H9 (cell line): ENCODE measurements at regions not wholly inside any gene's neighbourhood (a gene's known extent, or its start where the extent isn't known, plus 50 kb on each side); places are given as distances from the start of the nearest gene placed in this dataset.

Experiments
- DNase-seq: peaks from one replicate; pipeline ENCODE4 v3.0.0-alpha.2; 2017
- H2AFZ ChIP-seq: one replicate; pipeline ENCODE4 v1.6.1; 2013; ENCODE audit warnings: mild to moderate bottlenecking, low read length, control low read depth, moderate library complexity
- H2AK5ac ChIP-seq: 2 replicates; pipeline ENCODE4 v1.6.1; 2013; ENCODE audit warnings: low read length, control low read depth, mixed read lengths; ENCODE audit not compliant: insufficient read length
- H2BK120ac ChIP-seq: one replicate; pipeline ENCODE4 v1.6.1; 2013; ENCODE audit warnings: low read depth, mild to moderate bottlenecking, low read length, control low read depth, inconsistent platforms; ENCODE audit not compliant: poor library complexity, severe bottlenecking
- H2BK12ac ChIP-seq: 2 replicates; pipeline ENCODE4 v1.6.1; 2013; ENCODE audit warnings: low read length, control low read depth, mixed read lengths, low read depth; ENCODE audit not compliant: insufficient read length
- H2BK15ac ChIP-seq: 2 replicates; pipeline ENCODE4 v1.6.1; 2013; ENCODE audit warnings: low read depth, low read length, control low read depth
- H2BK20ac ChIP-seq: one replicate; pipeline ENCODE4 v1.6.1; 2013; ENCODE audit warnings: low read depth, mild to moderate bottlenecking, low read length, control low read depth, inconsistent platforms; ENCODE audit not compliant: poor library complexity, severe bottlenecking
- H2BK5ac ChIP-seq: 2 replicates; pipeline ENCODE4 v1.6.1; 2013; ENCODE audit warnings: low read length, control low read depth, mixed read lengths; ENCODE audit not compliant: insufficient read length
- H3K14ac ChIP-seq: 2 replicates; pipeline ENCODE4 v1.6.1; 2013; ENCODE audit warnings: low read length, control low read depth; ENCODE audit not compliant: insufficient read depth
- H3K18ac ChIP-seq: 2 replicates; pipeline ENCODE4 v1.6.1; 2013; ENCODE audit warnings: low read depth, mild to moderate bottlenecking, mixed read lengths, low read length, control low read depth; ENCODE audit not compliant: insufficient read length
- H3K23ac ChIP-seq: 2 replicates; pipeline ENCODE4 v1.6.1; 2013; ENCODE audit warnings: low read length, control low read depth, mixed read lengths, low read depth; ENCODE audit not compliant: insufficient read length
- H3K23me2 ChIP-seq: 2 replicates; pipeline ENCODE4 v1.6.1; 2013; ENCODE audit warnings: low read depth, mild to moderate bottlenecking, mixed read lengths, low read length, control low read depth; ENCODE audit not compliant: insufficient read length, poor library complexity, severe bottlenecking
- H3K27ac ChIP-seq: 2 replicates; pipeline ENCODE4 v1.5.1; 2013; ENCODE audit warnings: low read length, control low read depth, mixed read lengths, low read depth; ENCODE audit not compliant: insufficient read length
- H3K27me3 ChIP-seq: 2 replicates; pipeline ENCODE4 v1.6.1; 2013; ENCODE audit warnings: low read length, control low read depth, inconsistent platforms; ENCODE audit not compliant: insufficient read depth
- H3K4ac ChIP-seq: 2 replicates; pipeline ENCODE4 v1.6.1; 2013; ENCODE audit warnings: low read depth, mild to moderate bottlenecking, control low read depth, inconsistent platforms, low read length, moderate library complexity
- H3K4me1 ChIP-seq: 2 replicates; pipeline ENCODE4 v1.6.1; 2013; ENCODE audit warnings: low read length, control low read depth, inconsistent platforms; ENCODE audit not compliant: insufficient read depth
- H3K4me2 ChIP-seq: 2 replicates; pipeline ENCODE4 v1.6.1; 2013; ENCODE audit warnings: low read length, control low read depth, mixed read lengths; ENCODE audit not compliant: insufficient read length, insufficient read depth
- H3K56ac ChIP-seq: 2 replicates; pipeline ENCODE4 v1.6.1; 2013; ENCODE audit warnings: low read depth, mild to moderate bottlenecking, mixed read lengths, low read length, control low read depth; ENCODE audit not compliant: insufficient read length
- H3K79me1 ChIP-seq: 2 replicates; pipeline ENCODE4 v1.6.1; 2013; ENCODE audit warnings: low read depth, mild to moderate bottlenecking, moderate library complexity, low read length, control low read depth, inconsistent platforms; ENCODE audit not compliant: insufficient read depth, poor library complexity, severe bottlenecking
- H3K79me2 ChIP-seq: 2 replicates; pipeline ENCODE4 v1.6.1; 2013; ENCODE audit warnings: low read length, control low read depth, inconsistent platforms; ENCODE audit not compliant: insufficient read depth
- H3K9ac ChIP-seq: 2 replicates; pipeline ENCODE4 v1.6.1; 2013; ENCODE audit warnings: low read length, control low read depth, mixed read lengths; ENCODE audit not compliant: insufficient read length; ENCODE audit errors: extremely low read depth
- H3K9me3 ChIP-seq: one replicate; pipeline ENCODE4 v1.6.1; 2013; ENCODE audit warnings: low read depth, low read length, inconsistent platforms; ENCODE audit not compliant: control insufficient read depth
- H3T11ph ChIP-seq: one replicate; pipeline ENCODE4 v1.6.1; 2013; ENCODE audit warnings: mild to moderate bottlenecking, low read length, control low read depth, inconsistent platforms
- H4K20me1 ChIP-seq: one replicate; pipeline ENCODE4 v1.6.1; 2013; ENCODE audit not compliant: control insufficient read depth, insufficient read length, insufficient read depth
- H4K5ac ChIP-seq: 2 replicates; pipeline ENCODE4 v1.6.1; 2013; ENCODE audit warnings: low read depth, mild to moderate bottlenecking, mixed read lengths, low read length, control low read depth; ENCODE audit not compliant: insufficient read length
- H4K8ac ChIP-seq: replicated peaks from 2 replicates; pipeline ENCODE4 v1.6.1; 2013; ENCODE audit warnings: low read length, control low read depth, mixed read lengths, low read depth; ENCODE audit not compliant: insufficient read length
- H4K91ac ChIP-seq: 2 replicates; pipeline ENCODE4 v1.6.1; 2013; ENCODE audit warnings: low read depth, mild to moderate bottlenecking, moderate library complexity, mixed read lengths, low read length, control low read depth; ENCODE audit not compliant: insufficient read length
- H3K27ac Mint-ChIP-seq, 3 experiments: 2 replicates in 2 of 3; 3 replicates in 1 of 3; pipeline ENCODE4 v1.8.0; 2020 to 2021; ENCODE audit warnings: mixed read lengths in 3 of 3, mild to moderate bottlenecking in 1 of 3, moderate library complexity in 1 of 3
- H3K27me3 Mint-ChIP-seq: 2 replicates; pipeline ENCODE4 v1.8.0; 2021; ENCODE audit warnings: low read depth, mild to moderate bottlenecking, moderate library complexity, mixed read lengths
- H3K36me3 Mint-ChIP-seq, 3 experiments: 2 replicates in 2 of 3; 3 replicates in 1 of 3; pipeline ENCODE4 v1.8.0; 2020 to 2021; ENCODE audit warnings: low read depth in 3 of 3, mixed read lengths in 3 of 3; ENCODE audit not compliant: insufficient read depth in 1 of 3
- H3K4me1 Mint-ChIP-seq, 2 experiments: 2 replicates each; pipeline ENCODE4 v1.8.0; 2020; ENCODE audit warnings: mixed read lengths in 2 of 2
- H3K4me3 Mint-ChIP-seq, 2 experiments: 2 replicates in 1 of 2; 3 replicates in 1 of 2; pipeline ENCODE4 v1.8.0; 2020 to 2021; ENCODE audit warnings: mild to moderate bottlenecking in 2 of 2, mixed read lengths in 2 of 2, moderate library complexity in 1 of 2
- H3K9me3 Mint-ChIP-seq, 2 experiments: 2 replicates in 1 of 2; 3 replicates in 1 of 2; pipeline ENCODE4 v1.8.0; 2020; ENCODE audit warnings: mild to moderate bottlenecking in 2 of 2, mixed read lengths in 2 of 2, moderate library complexity in 1 of 2
- CTCF ChIP-seq: fragments of 200-600 bp; sonication (generic); conservative IDR thresholded peaks from 3 replicates; pipeline ENCODE4 v1.8.0; 2021; ENCODE audit warnings: antibody characterized with exemption, mild to moderate bottlenecking
- WGBS: extraction: QIAGEN DNeasy Blood & Tissue Kit; methylation state at CpG from one replicate; pipeline ENCODE4 v1.1.7; 2013; ENCODE audit warnings: missing lambda C conversion rate, low lambda C conversion rate, mixed read lengths; ENCODE audit not compliant: insufficient read length; ENCODE audit errors: extremely low coverage; 5-methylcytosine and 5-hydroxymethylcytosine counted together

DNA sequence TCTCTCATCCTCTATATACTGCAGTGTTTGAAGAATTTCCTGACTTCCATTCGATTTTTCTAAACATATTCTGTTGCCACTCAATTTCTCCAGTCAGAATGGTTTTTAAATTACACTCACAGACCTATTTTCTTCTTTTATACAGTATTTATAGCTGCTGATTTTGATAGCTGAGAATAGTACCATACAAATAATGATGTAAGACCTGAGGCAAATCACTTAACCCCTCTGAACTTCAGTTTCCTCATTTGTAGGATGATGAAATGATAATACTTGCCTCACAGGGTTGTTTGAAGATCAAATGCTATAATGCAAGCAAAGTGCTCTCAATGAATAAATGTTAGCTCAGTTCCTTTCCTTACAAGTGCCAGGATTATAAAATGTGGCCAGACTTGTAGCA, 241.8 kb downstream of the CPS1 start:
- H3K27ac ChIP-seq = no peak overlapping the region
- H4K20me1 ChIP-seq = no peaks in the 10 kb centered on the region
- H3K27me3 ChIP-seq = no peaks in the 10 kb centered on the region
- no peak overlapping the region for H2AFZ ChIP-seq
- H2BK20ac ChIP-seq = no peak overlapping the region
- H2BK15ac ChIP-seq = no peak overlapping the region
- no peak overlapping the region for H3K4me3 Mint-ChIP-seq
- no CpG with 5 or more reads among the region's 1 CpG for WGBS
- no peak overlapping the region for H4K8ac ChIP-seq
- no peaks in the 10 kb centered on the region for H3K4me1 ChIP-seq
- no peak overlapping the region for H4K5ac ChIP-seq
- H2AK5ac ChIP-seq = no peak overlapping the region
- no peak overlapping the region for H2BK12ac ChIP-seq
- H3K4me2 ChIP-seq = no peak overlapping the region
- DNase-seq = no peak
- no peak overlapping the region for H3K4ac ChIP-seq
- H3K9me3 Mint-ChIP-seq = no peaks in the 10 kb centered on the region
- no peaks in the 10 kb centered on the region for H3K36me3 Mint-ChIP-seq
- no peaks in the 10 kb centered on the region for H3K79me2 ChIP-seq
- no peaks in the 10 kb centered on the region for H3K27me3 Mint-ChIP-seq
- no peak overlapping the region for H2BK5ac ChIP-seq
- no peak overlapping the region for H3K23ac ChIP-seq
- H3K9ac ChIP-seq = no peak overlapping the region
- TF ChIP-seq CTCF = no peak
- H3K23me2 ChIP-seq = no peaks in the 10 kb centered on the region
- no peak overlapping the region for H3K56ac ChIP-seq
- H2BK120ac ChIP-seq = no peak overlapping the region
- no peaks in the 10 kb centered on the region for H3K9me3 ChIP-seq
- no peaks in the 10 kb centered on the region for H3K79me1 ChIP-seq
- no peak overlapping the region for H3K14ac ChIP-seq
- no peak overlapping the region for H4K91ac ChIP-seq
- no peak overlapping the region for H3T11ph ChIP-seq
- no peak overlapping the region for H3K18ac ChIP-seq
- H3K27ac Mint-ChIP-seq = no peak overlapping the region
- H3K4me1 Mint-ChIP-seq = no peaks in the 10 kb centered on the region
